PC-9 (cell line): ENCODE measurements at regions not wholly inside any gene's neighbourhood (a gene's known extent, or its start where the extent isn't known, plus 50 kb on each side); places are given as distances from the start of the nearest gene placed in this dataset.

Experiments used
- BruUV-seq: library from RNA; stranded (reverse); fragments of 400-500 nt; replicated peaks from 2 replicates; lab custom pipeline; 2021; lab: Mats Ljungman, UMichigan
- CTCF ChIA-PET: fragments of 300-600 bp; sonication (Branson Sonifier 250); formaldehyde crosslinking; loops from one replicate; lab custom pipeline; 2022; ENCODE audit warnings: antibody characterized with exemption; lab: Charles Lee
- POLR2A ChIA-PET: fragments of 300-600 bp; sonication (Branson Sonifier 250); formaldehyde crosslinking; loops from one replicate; lab custom pipeline; 2022; ENCODE audit warnings: antibody characterized with exemption; ENCODE audit not compliant: unreplicated experiment; lab: Charles Lee
- DNase-seq, 2 experiments: peaks; one replicate each; pipeline versions ENCODE4 v3.0.0 to v3.0.0-alpha.2; 2015 to 2022; ENCODE audit warnings: mixed read lengths in 1 of 2
- H2AFZ ChIP-seq: fragments of 200-600 bp; sonication (generic); 2 replicates; pipeline ENCODE4 v1.8.1; 2017; ENCODE audit warnings: antibody characterized with exemption
- H3F3A ChIP-seq: fragments of 200-600 bp; sonication (generic); 2 replicates; pipeline ENCODE4 v1.8.1; 2017; ENCODE audit warnings: antibody characterized with exemption, mild to moderate bottlenecking, low read depth; ENCODE audit not compliant: insufficient read depth
- H3K27ac ChIP-seq: fragments of 200-600 bp; sonication (generic); 2 replicates; pipeline ENCODE4 v1.6.1; 2016; ENCODE audit warnings: mixed run types
- H3K27me3 ChIP-seq: fragments of 200-600 bp; sonication (generic); 2 replicates; pipeline ENCODE4 v1.6.1; 2016; ENCODE audit warnings: low read depth, mixed run types; ENCODE audit not compliant: insufficient read depth
- H3K36me3 ChIP-seq: fragments of 200-600 bp; sonication (generic); 2 replicates; pipeline ENCODE4 v1.6.1; 2016; ENCODE audit warnings: low read depth, mixed run types
- H3K4me1 ChIP-seq: fragments of 200-600 bp; sonication (generic); replicated peaks from 2 replicates; pipeline ENCODE4 v1.6.1; 2016; ENCODE audit warnings: mixed run types; ENCODE audit not compliant: insufficient read depth
- H3K4me2 ChIP-seq: fragments of 200-600 bp; sonication (generic); 2 replicates; pipeline ENCODE4 v1.6.1; 2017; ENCODE audit warnings: mixed run types
- H3K4me3 ChIP-seq: fragments of 200-600 bp; sonication (generic); 2 replicates; pipeline ENCODE4 v1.6.1; 2016; ENCODE audit warnings: mixed run types
- H3K79me2 ChIP-seq: fragments of 200-600 bp; sonication (generic); 2 replicates; pipeline ENCODE4 v1.6.1; 2017; ENCODE audit warnings: low read depth, mixed run types
- H3K9me2 ChIP-seq: fragments of 200-600 bp; sonication (generic); 2 replicates; pipeline ENCODE4 v1.8.1; 2017; ENCODE audit warnings: mild to moderate bottlenecking; ENCODE audit not compliant: insufficient read depth
- H3K9me3 ChIP-seq: fragments of 200-600 bp; sonication (generic); 2 replicates; pipeline ENCODE4 v1.8.1; 2016; ENCODE audit warnings: low read depth; ENCODE audit not compliant: insufficient read depth
- H4K20me1 ChIP-seq: fragments of 200-600 bp; sonication (generic); 2 replicates; pipeline ENCODE4 v1.8.1; 2017; ENCODE audit not compliant: insufficient read depth
- EZH2 ChIP-seq: fragments of 200-600 bp; sonication (generic); IDR thresholded peaks from 2 replicates; pipeline ENCODE4 v1.8.0; 2017; ENCODE audit warnings: antibody characterized with exemption, low read depth
- intact Hi-C: fragments of 100-400 bp; cut with micrococcal nuclease; formaldehyde crosslinking; loops from one replicate; pipeline ENCODE4 v1.10.0; 2022; ENCODE audit not compliant: unreplicated experiment
- TF ChIP-seq, protein P1 (sequence below): fragments of 200-600 bp; sonication (generic); conservative IDR thresholded peaks from 2 replicates; pipeline ENCODE4 v1.6.1; 2017; ENCODE audit warnings: mixed run types, antibody characterized with exemption, mild to moderate bottlenecking, moderate library complexity

DNA sequence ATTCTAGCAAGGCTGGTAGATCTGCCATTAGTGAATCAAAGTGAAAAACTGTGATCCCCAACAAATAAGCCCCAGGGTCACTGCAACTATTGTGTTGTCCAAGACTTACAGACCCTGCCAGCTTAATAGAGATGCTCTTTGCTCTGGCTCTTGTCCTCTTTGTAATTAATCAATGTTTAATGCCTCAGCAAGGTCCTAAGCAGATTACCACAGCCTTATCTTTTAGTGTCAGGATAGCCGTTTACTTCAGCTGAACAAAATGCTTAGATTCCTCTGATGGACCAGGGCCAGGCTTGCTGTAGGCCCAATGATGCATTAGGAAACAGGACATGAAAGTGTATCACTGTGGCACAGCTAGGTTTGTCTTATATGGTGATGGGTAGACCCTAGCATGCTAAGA lies 353.3 kb downstream of the HACE1 start:
- POLR2A ChIA-PET: no interaction called here
- no peak overlapping the region for H3K4me2 ChIP-seq
- no peaks in the 10 kb centered on the region for H3K9me3 ChIP-seq
- H3K27me3 ChIP-seq: no peaks in the 10 kb centered on the region
- H3K79me2 ChIP-seq: no peaks in the 10 kb centered on the region
- H3K9me2 ChIP-seq: no peaks in the 10 kb centered on the region
- TF ChIP-seq, protein P1, sequence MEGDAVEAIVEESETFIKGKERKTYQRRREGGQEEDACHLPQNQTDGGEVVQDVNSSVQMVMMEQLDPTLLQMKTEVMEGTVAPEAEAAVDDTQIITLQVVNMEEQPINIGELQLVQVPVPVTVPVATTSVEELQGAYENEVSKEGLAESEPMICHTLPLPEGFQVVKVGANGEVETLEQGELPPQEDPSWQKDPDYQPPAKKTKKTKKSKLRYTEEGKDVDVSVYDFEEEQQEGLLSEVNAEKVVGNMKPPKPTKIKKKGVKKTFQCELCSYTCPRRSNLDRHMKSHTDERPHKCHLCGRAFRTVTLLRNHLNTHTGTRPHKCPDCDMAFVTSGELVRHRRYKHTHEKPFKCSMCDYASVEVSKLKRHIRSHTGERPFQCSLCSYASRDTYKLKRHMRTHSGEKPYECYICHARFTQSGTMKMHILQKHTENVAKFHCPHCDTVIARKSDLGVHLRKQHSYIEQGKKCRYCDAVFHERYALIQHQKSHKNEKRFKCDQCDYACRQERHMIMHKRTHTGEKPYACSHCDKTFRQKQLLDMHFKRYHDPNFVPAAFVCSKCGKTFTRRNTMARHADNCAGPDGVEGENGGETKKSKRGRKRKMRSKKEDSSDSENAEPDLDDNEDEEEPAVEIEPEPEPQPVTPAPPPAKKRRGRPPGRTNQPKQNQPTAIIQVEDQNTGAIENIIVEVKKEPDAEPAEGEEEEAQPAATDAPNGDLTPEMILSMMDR: no peak
- no peak for TF ChIP-seq EZH2
- no peak for DNase-seq
- CTCF ChIA-PET: no interaction called here
- intact Hi-C loops: no loop called here
- H3K4me1 ChIP-seq: no peaks in the 10 kb centered on the region
- no peaks in the 10 kb centered on the region for H4K20me1 ChIP-seq
- no peak overlapping the region for H3K27ac ChIP-seq
- no TSS peak for BruUV-seq
- no peak overlapping the region for H3K4me3 ChIP-seq
- no peaks in the 10 kb centered on the region for H3K36me3 ChIP-seq
- H3F3A ChIP-seq: no peaks in the 10 kb centered on the region
- H2AFZ ChIP-seq: no peak overlapping the region

DNA sequence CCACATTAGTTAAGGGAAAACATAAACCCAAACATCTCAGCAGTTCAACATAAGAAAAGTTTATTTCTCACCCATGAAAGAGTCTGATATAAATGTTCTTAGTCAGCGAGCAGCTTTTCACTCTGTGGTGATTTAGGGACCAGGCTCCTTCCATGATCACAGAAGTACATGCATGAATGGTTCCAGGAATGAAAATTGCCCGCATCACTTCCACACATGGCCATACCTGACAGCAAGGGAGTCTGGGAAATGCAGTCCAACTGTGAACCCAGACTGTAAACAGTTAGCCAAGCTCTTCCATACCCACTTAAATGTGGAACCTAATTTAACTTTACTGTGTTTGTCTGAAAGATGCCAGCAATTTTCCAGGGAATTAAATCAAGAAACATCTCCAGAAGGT lies 353.9 kb downstream of the HACE1 start:
- TF ChIP-seq, protein P1: no peak
- TF ChIP-seq EZH2: no peak
- H3K9me3 ChIP-seq: no peaks in the 10 kb centered on the region
- no TSS peak for BruUV-seq

DNA sequence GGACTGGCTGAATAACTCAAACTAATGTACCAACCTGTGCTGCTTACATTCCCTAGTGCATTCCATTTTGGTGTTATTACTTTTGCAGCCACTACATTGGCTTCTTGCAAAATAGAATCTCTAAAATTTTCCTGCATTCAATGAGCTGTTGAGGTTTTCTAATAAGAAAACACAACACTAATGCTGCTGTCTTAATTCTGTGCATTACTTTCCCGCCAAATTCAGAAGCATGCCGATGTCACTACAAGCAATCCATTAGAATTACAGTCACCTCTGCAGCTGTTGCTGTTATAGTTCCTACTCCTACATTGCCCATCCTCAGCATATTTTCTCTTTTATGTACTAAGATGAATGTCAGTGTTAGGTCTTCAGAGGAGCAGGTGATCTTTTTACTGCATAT lies 359.5 kb downstream of the HACE1 start:
- H3K4me2 ChIP-seq: no peak overlapping the region
- no peak overlapping the region for H3K27ac ChIP-seq
- H2AFZ ChIP-seq: no peak overlapping the region
- H3K79me2 ChIP-seq: no peaks in the 10 kb centered on the region
- no peaks in the 10 kb centered on the region for H3K9me2 ChIP-seq
- TF ChIP-seq, protein P1: no peak
- TF ChIP-seq EZH2: no peak
- no peak for DNase-seq
- H3K27me3 ChIP-seq: no peaks in the 10 kb centered on the region
- intact Hi-C loops: no loop called here
- no peak overlapping the region for H3K4me3 ChIP-seq
- ChIA-PET CTCF (no interaction called here), POLR2A (no interaction called here)
- H3K36me3 ChIP-seq: no peaks in the 10 kb centered on the region
- no peaks in the 10 kb centered on the region for H3K9me3 ChIP-seq
- no peaks in the 10 kb centered on the region for H4K20me1 ChIP-seq
- BruUV-seq: no TSS peak
- no peaks in the 10 kb centered on the region for H3K4me1 ChIP-seq
- no peaks in the 10 kb centered on the region for H3F3A ChIP-seq

More for the DNA sequence above, 353.9 kb downstream of the HACE1 start:
- Histone ChIP-seq H3K79me2 (no peaks in the 10 kb centered on the region), H3K4me1 (no peaks in the 10 kb centered on the region), H3K27me3 (no peaks in the 10 kb centered on the region), H3K4me2 (no peak overlapping the region), H3K27ac (no peak overlapping the region), H3K36me3 (no peaks in the 10 kb centered on the region), H2AFZ (no peak overlapping the region), H3K4me3 (no peak overlapping the region), H4K20me1 (no peaks in the 10 kb centered on the region), H3K9me2 (no peaks in the 10 kb centered on the region), H3F3A (no peaks in the 10 kb centered on the region)
- ChIA-PET POLR2A (no interaction called here), CTCF (no interaction called here)
- DNase-seq: no peak
- intact Hi-C loops: no loop called here
